Activated CD4-positive, alpha-beta memory T cell treated with anti-CD3 and anti-CD28 coated beads, Interleukin-2, amount 10 ng/mL, durations not matched to agents 7 days and 5 days (primary cell): ENCODE measurements at regions not wholly inside any gene's neighbourhood (a gene's known extent, or its start where the extent isn't known, plus 50 kb on each side); places are given as distances from the start of the nearest gene placed in this dataset.

Experiments used
- CTCF ChIA-PET: fragments of 350-600 bp; sonication (Branson Sonifier 250); formaldehyde crosslinking; loops from one replicate; lab custom pipeline; 2021; ENCODE audit warnings: antibody characterized with exemption, inconsistent platforms; lab: Charles Lee
- POLR2A ChIA-PET: fragments of 350-600 bp; sonication (Branson Sonifier 250); formaldehyde crosslinking; loops from one replicate; lab custom pipeline; 2021; ENCODE audit warnings: antibody characterized with exemption; lab: Charles Lee
- DNase-seq: peaks from one replicate; pipeline ENCODE4 v3.0.0-alpha.2; 2020
- H3K27ac Mint-ChIP-seq: one replicate; pipeline ENCODE4 v1.8.0; 2021; ENCODE audit warnings: mild to moderate bottlenecking, mixed read lengths
- H3K27me3 Mint-ChIP-seq: one replicate; pipeline ENCODE4 v1.8.0; 2021; ENCODE audit warnings: mixed read lengths
- H3K36me3 Mint-ChIP-seq: one replicate; pipeline ENCODE4 v1.8.0; 2021; ENCODE audit warnings: low read depth, mixed read lengths
- H3K4me1 Mint-ChIP-seq: one replicate; pipeline ENCODE4 v1.8.0; 2021; ENCODE audit warnings: mixed read lengths
- H3K4me3 Mint-ChIP-seq: one replicate; pipeline ENCODE4 v1.8.0; 2021; ENCODE audit warnings: mild to moderate bottlenecking, mixed read lengths
- H3K9me3 Mint-ChIP-seq: one replicate; pipeline ENCODE4 v1.8.0; 2021; ENCODE audit warnings: mixed read lengths

DNA sequence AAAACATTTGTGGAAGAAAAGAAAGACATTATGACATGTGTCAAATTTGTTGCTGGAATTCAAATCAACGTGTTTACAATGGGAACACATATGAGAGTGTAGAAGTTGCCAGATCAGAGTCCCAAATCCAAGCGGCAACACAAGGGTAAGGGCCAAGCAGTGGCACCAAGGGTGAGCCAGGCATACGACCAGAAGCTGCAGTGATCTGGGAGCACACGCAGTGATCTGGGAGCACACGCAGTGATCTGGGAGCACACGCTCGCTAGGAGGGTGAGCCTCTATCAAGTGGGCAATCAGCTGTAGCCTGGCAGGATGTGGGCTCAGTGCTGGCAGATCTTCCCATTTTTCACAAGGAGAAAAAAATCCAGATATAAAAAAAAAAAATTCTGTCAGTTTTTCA lies 148.2 kb downstream of the TLE3 start:
- Mint-ChIP-seq H3K27ac (no peak overlapping the region), H3K27me3 (peaks cover 13% of the 10 kb centered on the region), H3K4me3 (no peak overlapping the region), H3K36me3 (no peaks in the 10 kb centered on the region), H3K4me1 (no peaks in the 10 kb centered on the region), H3K9me3 (no peaks in the 10 kb centered on the region)
- CTCF ChIA-PET, result no interaction called here
- no peak for DNase-seq
- POLR2A ChIA-PET, result no interaction called here

DNA sequence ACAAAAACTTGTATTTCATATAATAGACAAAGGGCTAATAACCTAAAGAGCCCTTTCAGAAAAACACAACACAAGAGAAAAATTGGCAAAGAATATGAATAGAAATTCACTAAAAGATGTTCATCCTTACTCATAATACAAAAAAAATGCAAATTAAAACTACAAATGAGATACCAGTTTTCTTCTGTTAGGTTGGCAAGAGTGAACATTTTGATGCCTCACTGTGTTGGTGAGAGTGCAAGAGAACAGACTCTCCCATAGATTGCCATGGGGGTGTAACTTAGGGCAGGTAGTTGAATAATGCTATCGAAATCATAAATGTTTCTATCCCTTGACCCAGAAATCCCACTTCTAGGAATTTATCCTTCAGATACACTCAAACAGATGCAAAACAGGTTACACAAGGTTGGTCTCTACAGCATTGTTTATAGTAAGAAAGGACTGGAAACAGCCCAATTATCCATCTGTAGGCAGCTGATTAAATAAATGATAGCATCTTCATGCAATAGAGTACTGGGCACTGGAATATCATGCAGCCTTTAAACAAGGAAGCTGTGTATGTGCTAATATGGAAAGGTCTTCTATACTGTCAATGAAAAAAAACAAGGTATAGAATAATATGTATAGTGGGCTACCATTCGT lies 146.3 kb downstream of the TLE3 start:
- DNase-seq, result no peak
- CTCF ChIA-PET, result no interaction called here
- Mint-ChIP-seq H3K4me1 (no peaks in the 10 kb centered on the region), H3K9me3 (no peaks in the 10 kb centered on the region), H3K36me3 (no peaks in the 10 kb centered on the region), H3K4me3 (no peak overlapping the region), H3K27me3 (peaks cover 9% of the 10 kb centered on the region), H3K27ac (no peak overlapping the region)
- POLR2A ChIA-PET, result no interaction called here

DNA sequence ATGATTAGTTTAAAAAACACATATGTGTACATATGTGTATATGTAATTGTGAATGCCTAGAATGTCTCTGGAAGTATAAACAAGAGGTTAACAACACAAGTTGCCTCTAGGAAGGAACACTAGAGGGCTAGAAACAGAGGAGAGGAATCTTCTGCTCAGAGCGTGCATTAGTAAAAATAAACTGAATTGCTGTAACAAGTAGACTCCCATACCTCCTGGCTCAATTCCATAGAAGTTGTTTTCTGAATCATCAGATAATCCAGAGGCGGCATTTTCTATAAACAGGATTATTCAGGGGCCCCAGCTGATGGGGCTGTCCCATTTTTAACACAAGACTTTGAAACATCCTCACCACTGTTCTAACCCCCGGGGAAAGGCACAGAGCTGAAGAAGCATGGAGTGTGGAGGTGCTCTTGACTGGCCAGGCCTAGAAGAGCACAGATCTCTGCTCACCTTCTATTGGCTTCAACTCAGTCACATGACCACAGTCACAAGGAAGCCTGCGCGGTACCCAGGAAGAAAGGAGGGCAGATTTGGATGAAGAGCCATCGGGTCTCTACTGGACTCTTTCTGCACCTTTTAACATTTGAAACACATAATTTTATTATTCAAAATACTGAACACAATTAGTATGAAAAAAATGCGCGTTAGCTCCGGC lies 145.7 kb downstream of the TLE3 start:
- peaks cover 6% of the 10 kb centered on the region for H3K27me3 Mint-ChIP-seq
- no peaks in the 10 kb centered on the region for H3K36me3 Mint-ChIP-seq
- DNase-seq, result no peak
- H3K27ac Mint-ChIP-seq, result no peak overlapping the region
- POLR2A ChIA-PET, result no interaction called here
- no peaks in the 10 kb centered on the region for H3K9me3 Mint-ChIP-seq
- CTCF ChIA-PET, result no interaction called here
- no peaks in the 10 kb centered on the region for H3K4me1 Mint-ChIP-seq
- no peak overlapping the region for H3K4me3 Mint-ChIP-seq

DNA sequence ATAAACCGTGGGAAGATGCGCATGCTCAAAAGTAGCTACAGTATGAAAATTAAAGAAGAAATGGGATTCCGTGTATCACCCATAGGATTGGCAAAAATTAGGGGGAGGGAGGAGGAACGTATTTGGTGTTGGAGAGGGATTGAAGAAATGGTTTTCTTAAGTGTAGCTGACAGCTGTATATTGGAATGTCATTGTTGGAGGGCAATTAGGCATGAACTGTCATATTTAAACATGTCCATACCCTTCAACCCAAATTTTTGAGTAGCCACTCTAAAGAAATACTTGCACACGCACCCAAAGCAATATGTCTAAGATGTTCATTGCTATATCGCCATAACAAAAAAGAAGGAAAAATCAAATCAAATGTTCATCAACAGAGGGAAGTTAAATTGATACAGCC lies 144.7 kb downstream of the TLE3 start:
- no peak for DNase-seq
- H3K4me1 Mint-ChIP-seq, result no peaks in the 10 kb centered on the region
- no peaks in the 10 kb centered on the region for H3K9me3 Mint-ChIP-seq
- no peak overlapping the region for H3K27ac Mint-ChIP-seq
- ChIA-PET POLR2A (no interaction called here), CTCF (no interaction called here)
- H3K36me3 Mint-ChIP-seq, result no peaks in the 10 kb centered on the region
- no peak overlapping the region for H3K4me3 Mint-ChIP-seq
- peaks cover 6% of the 10 kb centered on the region for H3K27me3 Mint-ChIP-seq

DNA sequence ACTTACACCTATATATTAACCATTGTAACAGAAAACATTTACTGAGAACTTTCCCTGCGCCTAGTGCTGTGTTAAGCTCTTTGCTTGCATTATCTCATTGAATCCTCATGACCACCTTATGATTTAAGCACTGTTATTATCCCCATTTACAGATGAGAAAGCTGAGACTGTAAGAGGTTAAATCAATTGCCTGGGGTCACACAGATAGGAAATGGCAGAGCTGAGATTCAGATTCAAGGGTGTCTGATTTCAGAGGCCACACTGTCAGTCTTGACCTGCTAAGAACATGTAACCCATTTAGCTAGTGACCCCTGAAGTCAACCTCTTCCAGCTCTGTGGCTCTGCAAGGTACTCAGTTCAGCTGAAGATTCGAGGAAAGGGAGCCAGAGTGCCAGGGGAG lies 143.9 kb downstream of the TLE3 start:
- ChIA-PET CTCF (no interaction called here), POLR2A (no interaction called here)
- no peaks in the 10 kb centered on the region for H3K4me1 Mint-ChIP-seq
- H3K9me3 Mint-ChIP-seq, result no peaks in the 10 kb centered on the region
- no peak for DNase-seq
- H3K27me3 Mint-ChIP-seq, result peaks cover 6% of the 10 kb centered on the region
- H3K36me3 Mint-ChIP-seq, result no peaks in the 10 kb centered on the region
- no peak overlapping the region for H3K27ac Mint-ChIP-seq
- no peak overlapping the region for H3K4me3 Mint-ChIP-seq

DNA sequence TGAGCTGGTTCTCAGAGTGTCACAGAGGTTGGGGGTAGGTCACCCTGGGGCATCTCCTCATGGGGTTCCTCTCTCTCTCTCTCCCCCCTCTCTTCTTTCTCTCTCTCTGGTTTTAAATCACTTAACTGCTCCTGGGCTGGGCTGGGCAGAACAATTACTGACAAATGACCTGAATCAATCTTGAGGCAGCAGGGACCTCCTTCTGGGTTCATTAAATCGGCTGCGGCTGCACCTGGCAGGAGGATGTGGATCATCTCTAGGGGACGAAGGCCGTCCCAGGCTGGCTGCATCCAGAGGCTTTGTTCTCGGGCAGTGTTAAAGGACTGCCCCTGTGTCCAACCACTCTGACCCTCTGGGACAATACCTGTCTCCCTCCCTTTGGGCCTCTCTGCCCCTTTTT lies 143.1 kb downstream of the TLE3 start:
- Mint-ChIP-seq H3K27ac (no peak overlapping the region), H3K4me1 (no peaks in the 10 kb centered on the region)

DNA sequence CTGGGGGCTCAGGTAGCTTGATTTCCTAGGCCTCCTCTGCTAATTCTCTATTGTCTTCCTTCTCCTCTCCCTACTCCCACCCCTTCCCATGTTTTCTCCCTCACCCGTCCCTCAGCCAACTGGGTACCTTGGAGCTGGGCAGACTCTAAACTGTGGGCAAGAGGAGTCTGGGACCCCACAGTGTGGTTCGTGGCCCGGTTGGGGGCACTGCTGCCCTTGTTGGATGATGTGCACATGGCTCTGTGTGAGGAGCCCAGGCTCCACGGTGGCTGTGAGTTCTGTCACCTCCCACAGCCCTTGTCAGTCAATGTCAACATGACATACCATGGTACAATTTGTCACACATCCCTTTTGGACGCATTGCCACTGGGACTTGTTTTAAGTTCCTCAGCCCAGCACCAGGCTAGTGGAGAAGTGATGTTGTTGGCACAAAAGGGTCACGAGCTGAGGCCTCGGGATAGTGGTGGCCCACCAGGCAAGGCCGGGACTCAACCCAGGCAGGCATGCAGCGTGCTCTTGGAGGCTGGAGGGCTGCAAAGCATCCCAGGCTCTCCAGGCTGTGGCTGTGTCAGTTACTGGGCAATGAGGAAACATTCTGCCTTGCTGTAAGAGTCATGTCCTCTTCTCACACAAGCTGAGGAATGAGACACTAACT lies 142.3 kb downstream of the TLE3 start:
- peaks cover 6% of the 10 kb centered on the region for H3K27me3 Mint-ChIP-seq
- H3K9me3 Mint-ChIP-seq, result no peaks in the 10 kb centered on the region
- CTCF ChIA-PET, result no interaction called here
- no peak overlapping the region for H3K4me3 Mint-ChIP-seq
- DNase-seq, result no peak
- no peaks in the 10 kb centered on the region for H3K4me1 Mint-ChIP-seq
- no peak overlapping the region for H3K27ac Mint-ChIP-seq
- POLR2A ChIA-PET, result no interaction called here
- H3K36me3 Mint-ChIP-seq, result no peaks in the 10 kb centered on the region

More for the DNA sequence above, 143.1 kb downstream of the TLE3 start:
- Mint-ChIP-seq H3K36me3 (no peaks in the 10 kb centered on the region), H3K9me3 (no peaks in the 10 kb centered on the region), H3K4me3 (no peak overlapping the region), H3K27me3 (peaks cover 6% of the 10 kb centered on the region)
- DNase-seq, result no peak
- CTCF ChIA-PET, result no interaction called here
- POLR2A ChIA-PET, result no interaction called here

DNA sequence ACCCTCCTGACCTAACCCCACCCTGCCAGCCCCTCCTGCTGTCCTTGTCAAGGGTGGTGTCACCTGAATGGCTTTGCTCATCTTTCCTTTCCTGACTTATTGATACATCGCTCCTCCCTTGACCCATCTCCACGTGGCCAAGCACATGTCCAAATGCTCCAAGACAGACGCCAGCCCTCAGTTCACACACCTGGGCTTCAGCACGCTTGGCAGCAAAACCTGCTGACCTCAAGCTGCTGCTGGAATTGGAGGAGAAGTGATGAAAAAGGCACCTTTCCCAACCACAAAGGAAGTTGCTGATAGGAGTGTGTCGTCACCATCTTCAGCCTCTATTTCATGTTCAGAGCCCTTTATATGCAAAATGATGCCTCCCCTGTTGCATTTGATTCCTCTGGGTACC lies 141.3 kb downstream of the TLE3 start:
- Mint-ChIP-seq H3K27ac (no peak overlapping the region), H3K4me3 (no peak overlapping the region), H3K36me3 (no peaks in the 10 kb centered on the region), H3K4me1 (no peaks in the 10 kb centered on the region), H3K9me3 (no peaks in the 10 kb centered on the region), H3K27me3 (peaks cover 7% of the 10 kb centered on the region)
- no peak for DNase-seq
- POLR2A ChIA-PET, result no interaction called here
- CTCF ChIA-PET, result no interaction called here

DNA sequence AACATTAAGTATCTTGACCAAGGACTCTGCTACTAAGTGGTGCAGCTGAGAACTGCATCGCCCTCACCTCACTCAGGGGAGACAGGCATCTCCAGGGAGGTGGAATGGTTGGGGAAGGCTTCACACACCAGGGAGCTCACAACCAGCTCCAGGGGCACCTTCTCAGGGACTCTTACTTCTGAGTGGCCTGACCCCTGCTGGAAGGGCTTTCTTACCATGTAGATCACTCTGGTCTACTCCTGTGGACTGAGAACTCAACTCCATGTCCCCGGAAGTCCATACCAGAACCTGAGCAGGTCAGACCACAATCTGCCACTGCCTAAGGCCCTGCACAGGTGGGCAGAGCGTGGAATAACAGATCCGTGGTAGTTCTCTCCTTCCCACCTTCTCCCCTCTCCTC lies 140.5 kb downstream of the TLE3 start:
- Mint-ChIP-seq H3K4me1 (no peaks in the 10 kb centered on the region), H3K4me3 (no peak overlapping the region), H3K27me3 (peaks cover 11% of the 10 kb centered on the region), H3K36me3 (no peaks in the 10 kb centered on the region), H3K27ac (no peak overlapping the region), H3K9me3 (no peaks in the 10 kb centered on the region)
- POLR2A ChIA-PET, result no interaction called here
- DNase-seq, result no peak
- CTCF ChIA-PET, result no interaction called here

DNA sequence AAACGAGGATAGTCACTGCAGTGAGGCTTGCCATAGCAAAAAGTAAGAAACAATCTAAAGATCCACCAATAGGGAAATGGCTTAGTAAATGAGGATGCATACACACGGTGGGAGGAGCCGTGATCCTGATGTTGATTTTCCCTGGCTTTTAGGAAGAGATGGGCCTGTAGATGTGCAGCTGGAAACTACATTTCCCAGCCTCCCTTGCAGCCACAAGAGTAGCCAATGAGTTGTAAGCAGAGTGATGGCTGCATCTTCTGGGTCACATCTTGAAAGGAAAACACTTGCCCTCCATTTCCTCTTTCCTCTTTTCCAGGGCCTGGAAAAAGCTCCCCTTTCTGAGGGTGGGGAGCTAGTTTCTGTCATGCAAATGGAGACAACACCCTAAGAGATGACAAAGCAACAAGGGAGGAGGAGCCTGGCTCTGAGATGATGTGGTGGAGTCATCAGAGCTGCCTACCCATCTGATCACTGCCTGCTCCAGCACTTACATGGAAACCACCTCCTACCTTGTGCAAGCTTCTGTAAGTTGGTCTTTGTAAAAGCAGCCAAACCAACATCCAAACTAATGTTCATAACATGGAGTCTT lies 139.1 kb downstream of the TLE3 start:
- no peak for DNase-seq
- no peaks in the 10 kb centered on the region for H3K36me3 Mint-ChIP-seq
- H3K9me3 Mint-ChIP-seq, result no peaks in the 10 kb centered on the region
- CTCF ChIA-PET, result no interaction called here
- no peaks in the 10 kb centered on the region for H3K4me1 Mint-ChIP-seq
- peaks cover 13% of the 10 kb centered on the region for H3K27me3 Mint-ChIP-seq
- POLR2A ChIA-PET, result no interaction called here
- H3K4me3 Mint-ChIP-seq, result no peak overlapping the region
- H3K27ac Mint-ChIP-seq, result no peak overlapping the region

DNA sequence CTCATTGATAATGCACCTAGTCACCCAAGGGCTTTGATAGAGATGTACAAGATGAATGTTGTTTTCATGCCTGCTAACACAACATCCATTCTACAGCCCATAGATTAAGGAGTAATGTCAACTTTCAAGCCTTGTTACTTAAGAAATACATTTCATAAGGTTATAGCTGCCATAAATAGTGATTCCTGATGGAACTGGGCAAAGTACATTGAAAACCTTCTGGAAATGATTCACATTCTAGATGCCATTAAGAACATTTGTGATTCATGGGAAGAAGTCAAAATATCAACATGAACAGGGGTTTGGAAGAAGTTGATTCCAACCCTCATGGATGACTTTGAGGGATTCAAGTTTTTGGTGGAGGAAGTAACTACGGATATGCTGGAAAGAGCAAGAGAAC lies 135.2 kb downstream of the TLE3 start:
- Mint-ChIP-seq H3K9me3 (no peaks in the 10 kb centered on the region), H3K36me3 (no peaks in the 10 kb centered on the region), H3K27ac (no peak overlapping the region), H3K4me1 (no peaks in the 10 kb centered on the region), H3K4me3 (no peak overlapping the region), H3K27me3 (peaks cover 27% of the 10 kb centered on the region)
- no peak for DNase-seq
- ChIA-PET POLR2A (no interaction called here), CTCF (no interaction called here)

DNA sequence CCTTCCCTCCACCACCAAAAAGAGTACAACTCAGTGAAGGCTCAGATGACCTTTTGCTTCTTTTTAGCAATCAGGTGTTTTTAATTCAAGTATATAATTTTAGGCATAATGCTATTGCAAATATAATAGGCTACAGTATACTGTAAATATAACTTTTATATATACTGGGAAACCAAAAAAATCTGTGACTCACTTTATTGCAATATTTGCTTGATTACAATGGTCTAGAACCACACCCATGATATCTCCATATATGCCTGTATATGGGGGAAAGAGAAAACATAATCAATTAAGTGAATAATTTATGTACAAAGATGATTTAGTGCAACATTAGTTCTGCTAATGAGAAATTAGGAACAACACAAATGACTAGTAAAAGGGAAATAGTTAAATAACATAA lies 134.3 kb downstream of the TLE3 start:
- Mint-ChIP-seq H3K27me3 (peaks cover 29% of the 10 kb centered on the region), H3K9me3 (no peaks in the 10 kb centered on the region), H3K36me3 (no peaks in the 10 kb centered on the region), H3K27ac (no peak overlapping the region), H3K4me1 (no peaks in the 10 kb centered on the region), H3K4me3 (no peak overlapping the region)
- CTCF ChIA-PET, result no interaction called here
- DNase-seq, result no peak
- POLR2A ChIA-PET, result no interaction called here

DNA sequence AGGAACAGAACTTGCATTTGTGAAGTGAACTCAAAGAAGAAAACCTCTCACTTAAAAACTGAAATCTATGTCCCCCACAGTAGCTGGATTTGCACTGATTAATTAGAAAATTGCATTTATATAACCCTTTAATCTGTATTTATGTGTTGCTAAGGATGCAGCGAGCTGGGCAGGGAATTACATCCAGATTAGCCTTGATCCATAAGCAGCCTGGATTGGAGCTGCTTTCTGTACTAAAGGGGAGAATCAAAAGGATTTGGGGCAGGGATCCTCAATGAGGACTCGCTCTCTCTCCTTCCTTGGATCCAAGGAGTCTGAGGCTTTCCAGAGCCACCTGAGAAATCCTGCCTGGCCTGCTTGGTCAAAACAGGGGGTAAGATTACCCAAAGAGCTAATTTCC lies 125.9 kb downstream of the TLE3 start:
- Mint-ChIP-seq H3K9me3 (no peaks in the 10 kb centered on the region), H3K4me3 (no peak overlapping the region), H3K27ac (no peak overlapping the region), H3K27me3 (peaks cover 25% of the 10 kb centered on the region), H3K4me1 (no peaks in the 10 kb centered on the region), H3K36me3 (no peaks in the 10 kb centered on the region)
- CTCF ChIA-PET, result no interaction called here
- no peak for DNase-seq
- POLR2A ChIA-PET, result no interaction called here
